GM12891 (cell line): ENCODE measurements at regions not wholly inside any gene's neighbourhood (a gene's known extent, or its start where the extent isn't known, plus 50 kb on each side); places are given as distances from the start of the nearest gene placed in this dataset.

ENCODE experiments used
- PAX5 ChIP-seq: IDR thresholded peaks from 2 replicates; pipeline ENCODE4 v1.6.1; 2011; ENCODE audit warnings: low read length, moderate library complexity, mild to moderate bottlenecking; ENCODE audit not compliant: insufficient read depth, severe bottlenecking
- POLR2A ChIP-seq: IDR thresholded peaks from 2 replicates; pipeline ENCODE4 v1.6.1; 2011; ENCODE audit warnings: low read depth, low read length, control low read depth
- POLR2AphosphoS5 ChIP-seq: IDR thresholded peaks from 2 replicates; pipeline ENCODE4 v1.6.1; 2011; ENCODE audit warnings: low read depth, low read length, control low read depth
- POU2F2 ChIP-seq: IDR thresholded peaks from 2 replicates; pipeline ENCODE4 v1.6.1; 2011; ENCODE audit warnings: low read depth, mild to moderate bottlenecking, control low read depth, low read length, moderate library complexity
- SPI1 ChIP-seq: IDR thresholded peaks from 2 replicates; pipeline ENCODE4 v1.6.1; 2011; ENCODE audit warnings: low read depth, low read length, control low read depth
- TAF1 ChIP-seq: IDR thresholded peaks from 2 replicates; pipeline ENCODE4 v1.6.1; 2011; ENCODE audit warnings: low read depth, low read length, control low read depth

GRCh38 chr6:126118936-126119335 is 132.6 kb downstream of the TRMT11 start:
- TF ChIP-seq POLR2A (no peak), POLR2AphosphoS5 (no peak), SPI1 (no peak), POU2F2 (no peak), TAF1 (no peak), PAX5 (no peak)
